Natural killer cell (primary cell): ENCODE measurements at regions not wholly inside any gene's neighbourhood (a gene's known extent, or its start where the extent isn't known, plus 50 kb on each side); places are given as distances from the start of the nearest gene placed in this dataset.
"Not testable (repeated sequence)": the region's sequence is repeated elsewhere in the genome, so short reads cannot be mapped to it uniquely, and the experiment has no call there.

Source experiments
- ATAC-seq, 3 donors: fragments of 150-1000 bp in 2 of 3; fragments of 200-7000 bp in 1 of 3; cut with Tn5 transposase; 1 replicate in 1 of 3; 2 replicates in 2 of 3; pipeline ENCODE4 v1.10.0; 2021; ENCODE audit warnings: mild to moderate bottlenecking in 2 of 3, moderate library complexity in 2 of 3
- DNase-seq, 2 donors: peaks; one replicate each; pipeline versions ENCODE4 v3.0.0 to v3.0.0-alpha.2; 2013 to 2021; ENCODE audit warnings: mixed read lengths in 1 of 2
- H3K27ac ChIP-seq: one replicate; pipeline ENCODE4 v1.5.1; 2013; ENCODE audit warnings: mild to moderate bottlenecking, low read length
- H3K27me3 ChIP-seq: one replicate; pipeline ENCODE4 v1.6.1; 2013; ENCODE audit warnings: low read length; ENCODE audit not compliant: control insufficient read depth, insufficient read depth
- H3K36me3 ChIP-seq: one replicate; pipeline ENCODE4 v1.6.1; 2013; ENCODE audit warnings: low read length; ENCODE audit not compliant: control insufficient read depth, insufficient read depth
- H3K4me1 ChIP-seq: one replicate; pipeline ENCODE4 v1.6.1; 2013; ENCODE audit warnings: low read length; ENCODE audit not compliant: control insufficient read depth, insufficient read depth
- H3K4me3 ChIP-seq: one replicate; pipeline ENCODE4 v1.5.1; 2013; ENCODE audit warnings: low read length
- H3K9me3 ChIP-seq: one replicate; pipeline ENCODE4 v1.6.1; 2013; ENCODE audit warnings: low read length; ENCODE audit not compliant: control insufficient read depth, insufficient read depth
- H3K27ac Mint-ChIP-seq, 2 donors: one replicate each; pipeline ENCODE4 v1.8.0; 2022; ENCODE audit warnings: mild to moderate bottlenecking in 2 of 2, mixed read lengths in 2 of 2, moderate library complexity in 1 of 2
- H3K27me3 Mint-ChIP-seq, 2 donors: one replicate each; pipeline ENCODE4 v1.8.0; 2022; ENCODE audit warnings: low read depth in 2 of 2, mixed read lengths in 2 of 2
- H3K36me3 Mint-ChIP-seq: one replicate; pipeline ENCODE4 v1.8.0; 2022; ENCODE audit warnings: mixed read lengths
- H3K4me1 Mint-ChIP-seq, 2 donors: one replicate each; pipeline ENCODE4 v1.8.0; 2022; ENCODE audit warnings: mixed read lengths in 2 of 2
- H3K4me3 Mint-ChIP-seq: one replicate; pipeline ENCODE4 v1.8.0; 2022; ENCODE audit warnings: mild to moderate bottlenecking, moderate library complexity, mixed read lengths
- H3K9me3 Mint-ChIP-seq, 2 donors: one replicate each; pipeline ENCODE4 v1.8.0; 2022; ENCODE audit warnings: mixed read lengths in 2 of 2
- WGBS: methylation state at CpG from one replicate; pipeline ENCODE4 v1.1.7; 2013; ENCODE audit warnings: missing lambda C conversion rate; ENCODE audit not compliant: insufficient coverage; 5-methylcytosine and 5-hydroxymethylcytosine counted together
- intact Hi-C: fragments of 100-400 bp; cut with micrococcal nuclease; formaldehyde crosslinking; loops from one replicate; pipeline ENCODE4 v1.14.2; 2022

GRCh38 chrY:3123482-3123881 lies 188.3 kb downstream of the ZFY start:
- H3K4me1 ChIP-seq, H3K27ac ChIP-seq, H3K27ac Mint-ChIP-seq, H3K36me3 ChIP-seq, H3K4me3 Mint-ChIP-seq, H3K36me3 Mint-ChIP-seq, H3K9me3 ChIP-seq, H3K9me3 Mint-ChIP-seq, H3K4me1 Mint-ChIP-seq, intact Hi-C loops, DNase-seq, H3K27me3 ChIP-seq, H3K27me3 Mint-ChIP-seq, H3K4me3 ChIP-seq, ATAC-seq: not testable (repeated sequence)
- WGBS, result no CpG with 5 or more reads among the region's 3 CpGs

GRCh38 chrY:3171074-3171473 lies 235.9 kb downstream of the ZFY start:
- H3K27me3 Mint-ChIP-seq, H3K9me3 Mint-ChIP-seq, H3K27me3 ChIP-seq, H3K36me3 Mint-ChIP-seq, H3K4me1 Mint-ChIP-seq, ATAC-seq, H3K4me3 Mint-ChIP-seq, H3K27ac Mint-ChIP-seq, H3K27ac ChIP-seq, H3K36me3 ChIP-seq, H3K9me3 ChIP-seq, DNase-seq, intact Hi-C loops, H3K4me1 ChIP-seq, H3K4me3 ChIP-seq: not testable (repeated sequence)
- WGBS, result no CpG with 5 or more reads among the region's 2 CpGs

GRCh38 chrY:3195035-3195434 lies 259.9 kb downstream of the ZFY start:
- H3K4me1 Mint-ChIP-seq, H3K9me3 ChIP-seq, H3K9me3 Mint-ChIP-seq, DNase-seq, ATAC-seq, H3K4me3 Mint-ChIP-seq, H3K4me3 ChIP-seq, H3K27me3 ChIP-seq, H3K27ac Mint-ChIP-seq, H3K4me1 ChIP-seq, intact Hi-C loops, H3K36me3 ChIP-seq, H3K27me3 Mint-ChIP-seq, H3K36me3 Mint-ChIP-seq, H3K27ac ChIP-seq: not testable (repeated sequence)
- 96% methylated on average over 5 of the region's 5 CpGs for WGBS

- H3K4me3 Mint-ChIP-seq, H3K36me3 Mint-ChIP-seq, H3K4me1 Mint-ChIP-seq, H3K4me3 ChIP-seq, intact Hi-C loops, H3K27ac ChIP-seq, H3K27me3 ChIP-seq, H3K27me3 Mint-ChIP-seq, H3K27ac Mint-ChIP-seq, H3K4me1 ChIP-seq, H3K36me3 ChIP-seq, H3K9me3 Mint-ChIP-seq, ATAC-seq, DNase-seq, H3K9me3 ChIP-seq: not testable (repeated sequence)
- no CpG with 5 or more reads among the region's 3 CpGs for WGBS
Observed at GRCh38 chrY:3202287-3202686, 267.1 kb downstream of the ZFY start.

GRCh38 chrY:3206733-3207132 lies 271.6 kb downstream of the ZFY start:
- DNase-seq, H3K27ac ChIP-seq, H3K27me3 Mint-ChIP-seq, H3K9me3 Mint-ChIP-seq, H3K4me1 ChIP-seq, H3K36me3 ChIP-seq, H3K27me3 ChIP-seq, H3K9me3 ChIP-seq, H3K4me1 Mint-ChIP-seq, intact Hi-C loops, H3K36me3 Mint-ChIP-seq, ATAC-seq, H3K4me3 ChIP-seq, H3K4me3 Mint-ChIP-seq, H3K27ac Mint-ChIP-seq: not testable (repeated sequence)

- H3K36me3 Mint-ChIP-seq, ATAC-seq, H3K36me3 ChIP-seq, H3K4me1 ChIP-seq, H3K27me3 Mint-ChIP-seq, H3K9me3 ChIP-seq, H3K9me3 Mint-ChIP-seq, H3K4me3 ChIP-seq, H3K27me3 ChIP-seq, H3K27ac Mint-ChIP-seq, H3K4me1 Mint-ChIP-seq, DNase-seq, H3K4me3 Mint-ChIP-seq, intact Hi-C loops, H3K27ac ChIP-seq: not testable (repeated sequence)
- 0% methylated on average over 1 of the region's 1 CpG for WGBS
Observed at GRCh38 chrY:3213183-3213582, 278.0 kb downstream of the ZFY start.

GRCh38 chrY:3218134-3218533 lies 283.0 kb downstream of the ZFY start:
- not testable (repeated sequence) for H3K27me3 Mint-ChIP-seq, H3K36me3 Mint-ChIP-seq
- WGBS, result no CpG with 5 or more reads among the region's 4 CpGs

GRCh38 chrY:3218559-3218958 lies 283.4 kb downstream of the ZFY start:
- H3K4me1 ChIP-seq, H3K4me3 Mint-ChIP-seq, H3K4me1 Mint-ChIP-seq, H3K27me3 ChIP-seq, H3K27me3 Mint-ChIP-seq, DNase-seq, ATAC-seq, H3K9me3 ChIP-seq, H3K27ac Mint-ChIP-seq, H3K27ac ChIP-seq, H3K36me3 ChIP-seq, intact Hi-C loops, H3K9me3 Mint-ChIP-seq, H3K36me3 Mint-ChIP-seq, H3K4me3 ChIP-seq: not testable (repeated sequence)
- 71% methylated on average over 2 of the region's 6 CpGs for WGBS

More at GRCh38 chrY:3218134-3218533, 283.0 kb downstream of the ZFY start:
- H3K36me3 ChIP-seq, intact Hi-C loops, H3K9me3 ChIP-seq, H3K4me1 ChIP-seq, ATAC-seq, H3K9me3 Mint-ChIP-seq, H3K27ac ChIP-seq, H3K4me3 ChIP-seq, H3K27ac Mint-ChIP-seq, H3K4me1 Mint-ChIP-seq, DNase-seq, H3K27me3 ChIP-seq, H3K4me3 Mint-ChIP-seq: not testable (repeated sequence)
